ENCODE measurements at regions not wholly inside any gene's neighbourhood (a gene's known extent, or its start where the extent isn't known, plus 50 kb on each side); places are given as distances from the start of the nearest gene placed in this dataset.

GRCh38 chr3:72183489-72183888 lies 398.5 kb upstream of the PROK2 start:
- DNase-seq (ENCODE audit: low read depth, low spot score), result no peak

GRCh38 chr3:72182206-72182605 lies 397.3 kb upstream of the PROK2 start:
- DNase-seq (ENCODE audit: low read depth, low spot score), result no peak

GRCh38 chr3:72181251-72181650 lies 396.3 kb upstream of the PROK2 start:
- DNase-seq (ENCODE audit: low read depth, low spot score), result no peak

GRCh38 chr3:72180405-72180804 lies 395.5 kb upstream of the PROK2 start:
- no peak for DNase-seq (ENCODE audit: low read depth, low spot score)

GRCh38 chr3:72179107-72179464 lies 394.1 kb upstream of the PROK2 start:
- no peak for DNase-seq (ENCODE audit: low read depth, low spot score)

GRCh38 chr3:72178463-72179106 lies 393.6 kb upstream of the PROK2 start:
- DNase-seq (ENCODE audit: low read depth, low spot score), result no peak

GRCh38 chr3:72177075-72178050 lies 392.4 kb upstream of the PROK2 start:
- no peak for DNase-seq (ENCODE audit: low read depth, low spot score)

- DNase-seq (ENCODE audit: low read depth, low spot score), result no peak
These were observed 391.6 kb upstream of the PROK2 start for GRCh38 chr3:72176537-72177041.

GRCh38 chr3:72175296-72175858 lies 390.4 kb upstream of the PROK2 start:
- DNase-seq (ENCODE audit: low read depth, low spot score), result no peak

GRCh38 chr3:72174890-72175289 lies 389.9 kb upstream of the PROK2 start:
- DNase-seq (ENCODE audit: low read depth, low spot score), result no peak

- DNase-seq (ENCODE audit: low read depth, low spot score), result no peak
These were observed 389.1 kb upstream of the PROK2 start for GRCh38 chr3:72174040-72174439.

GRCh38 chr3:72171946-72172345 lies 387.0 kb upstream of the PROK2 start:
- DNase-seq (ENCODE audit: low read depth, low spot score), result no peak

GRCh38 chr3:72171463-72171881 lies 386.5 kb upstream of the PROK2 start:
- DNase-seq (ENCODE audit: low read depth, low spot score), result no peak

GRCh38 chr3:72169561-72170472 lies 384.9 kb upstream of the PROK2 start:
- no peak for DNase-seq (ENCODE audit: low read depth, low spot score)

GRCh38 chr3:72169120-72169519 lies 384.2 kb upstream of the PROK2 start:
- no peak for DNase-seq (ENCODE audit: low read depth, low spot score)

- DNase-seq (ENCODE audit: low read depth, low spot score), result no peak
These were observed 380.9 kb upstream of the PROK2 start for GRCh38 chr3:72165808-72166207.

GRCh38 chr3:72165317-72165716 lies 380.4 kb upstream of the PROK2 start:
- no peak for DNase-seq (ENCODE audit: low read depth, low spot score)

GRCh38 chr3:72164635-72164978 lies 379.7 kb upstream of the PROK2 start:
- no peak for DNase-seq (ENCODE audit: low read depth, low spot score)

- no peak for DNase-seq (ENCODE audit: low read depth, low spot score)
These were observed 379.1 kb upstream of the PROK2 start for GRCh38 chr3:72163809-72164634.

GRCh38 chr3:72162649-72163184 lies 377.8 kb upstream of the PROK2 start:
- no peak for DNase-seq (ENCODE audit: low read depth, low spot score)

Data from activated CD4-positive, CD25-positive, alpha-beta regulatory T cell treated with anti-CD3 and anti-CD28 coated beads, Interleukin-2, amount 50 U/mL, for 16 hours (primary cell).